GM21381 (cell line): ENCODE measurements at regions not wholly inside any gene's neighbourhood (a gene's known extent, or its start where the extent isn't known, plus 50 kb on each side); places are given as distances from the start of the nearest gene placed in this dataset.
A peak's percentile ranks its signal among the peaks of the same experiment; 100 is the strongest.

Source experiments
- ATAC-seq: cut with Tn5 transposase; IDR thresholded peaks from one replicate; pipeline ENCODE4 v1.9.1; 2021; ENCODE audit warnings: mild to moderate bottlenecking, moderate library complexity; ENCODE audit not compliant: unreplicated experiment

DNA sequence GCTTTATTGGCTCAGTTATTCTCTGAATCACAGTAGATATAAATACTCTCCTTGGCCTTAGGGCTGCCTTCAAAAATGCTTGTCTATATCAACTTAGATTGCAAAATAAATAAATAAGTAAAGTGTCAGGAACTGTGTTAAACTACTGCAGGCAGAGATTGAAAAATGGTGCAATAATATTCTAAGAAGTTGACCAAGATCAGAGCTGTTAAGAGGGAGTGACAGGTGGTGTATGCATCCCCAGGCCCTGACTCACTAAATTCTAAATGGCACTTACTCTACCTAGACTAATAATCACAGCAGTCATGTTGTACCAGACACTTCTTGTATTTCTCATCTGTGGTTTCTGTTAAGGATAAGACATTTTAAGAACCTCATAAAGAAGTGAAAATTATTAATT lies 235.1 kb upstream of the SPOCK3 start:
- no peak for ATAC-seq

DNA sequence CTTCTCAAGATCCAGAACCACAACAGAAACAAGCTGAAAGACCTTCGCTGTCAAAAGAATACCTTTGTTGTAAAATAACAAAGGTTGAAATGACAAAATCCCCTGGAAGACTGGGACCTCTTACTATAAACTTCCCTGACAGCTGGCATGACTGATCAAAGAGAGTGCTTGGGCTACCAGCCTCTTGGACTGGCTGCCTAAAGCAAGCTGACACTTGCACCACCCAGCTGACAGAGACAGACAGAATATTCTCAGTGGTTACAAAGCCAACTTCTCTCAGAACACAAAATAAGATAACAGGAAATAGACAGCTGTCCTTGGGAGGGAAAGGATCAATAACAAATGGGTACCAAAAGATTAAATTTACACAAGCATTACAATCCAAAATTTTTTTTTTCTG lies 241.7 kb upstream of the SPOCK3 start:
- ATAC-seq, result no peak

DNA sequence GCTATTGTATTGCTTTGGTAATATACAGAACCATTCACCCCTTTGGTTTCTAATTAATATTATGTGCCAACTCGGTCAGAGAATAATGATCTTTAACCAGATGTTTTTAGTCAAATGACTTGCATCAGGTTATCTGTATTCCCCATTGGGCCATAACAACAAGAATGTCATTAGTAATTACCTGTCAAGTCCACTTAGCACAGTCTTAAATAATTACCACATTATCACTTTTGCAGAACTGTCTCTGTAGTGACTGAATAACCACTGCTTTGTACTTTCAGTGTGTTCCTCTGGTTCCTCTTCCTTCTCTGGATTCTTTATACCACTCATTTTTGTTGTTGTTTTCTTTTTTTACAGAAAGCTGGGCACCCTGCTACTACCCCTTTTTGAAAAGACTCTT lies 257.7 kb upstream of the SPOCK3 start:
- no peak for ATAC-seq

DNA sequence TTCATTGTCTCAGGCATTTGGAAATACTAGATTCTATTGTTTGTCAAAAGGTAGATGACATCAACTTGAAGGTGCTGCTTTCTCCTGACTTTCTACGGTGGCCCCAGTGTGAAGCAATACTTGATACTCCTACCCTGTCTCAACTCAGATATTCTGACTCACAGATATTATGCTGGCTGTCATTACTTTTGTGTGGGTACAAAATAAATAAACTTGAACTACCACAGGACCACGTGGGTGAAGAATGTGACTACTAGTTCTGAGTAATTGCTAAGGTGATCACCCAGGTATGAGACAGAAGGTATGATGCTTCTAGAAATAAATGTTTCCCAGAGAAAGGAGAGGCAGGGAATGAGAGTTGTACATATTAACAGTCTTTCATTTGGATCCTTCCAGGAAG lies 275.3 kb upstream of the SPOCK3 start:
- no peak for ATAC-seq

DNA sequence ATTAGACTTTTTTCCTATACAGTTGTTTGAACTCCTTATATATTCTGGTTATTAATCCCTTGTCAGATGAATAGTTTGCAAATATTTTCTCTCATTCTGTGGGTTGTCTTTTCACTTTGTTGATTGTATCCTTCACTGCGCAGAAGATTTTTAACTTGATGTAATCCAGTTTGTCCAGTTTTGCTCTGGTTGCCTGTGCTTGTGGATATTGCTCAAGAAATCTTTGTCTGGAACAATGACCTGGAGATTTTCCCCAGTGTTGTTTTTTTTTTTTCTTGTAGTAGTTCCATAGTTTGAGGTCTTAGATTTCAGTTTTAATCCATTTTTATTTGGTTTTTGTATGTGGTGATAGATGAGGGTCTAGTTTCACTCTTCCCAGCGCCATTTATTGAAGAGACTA lies 289.8 kb upstream of the SPOCK3 start:
- ATAC-seq, result no peak

DNA sequence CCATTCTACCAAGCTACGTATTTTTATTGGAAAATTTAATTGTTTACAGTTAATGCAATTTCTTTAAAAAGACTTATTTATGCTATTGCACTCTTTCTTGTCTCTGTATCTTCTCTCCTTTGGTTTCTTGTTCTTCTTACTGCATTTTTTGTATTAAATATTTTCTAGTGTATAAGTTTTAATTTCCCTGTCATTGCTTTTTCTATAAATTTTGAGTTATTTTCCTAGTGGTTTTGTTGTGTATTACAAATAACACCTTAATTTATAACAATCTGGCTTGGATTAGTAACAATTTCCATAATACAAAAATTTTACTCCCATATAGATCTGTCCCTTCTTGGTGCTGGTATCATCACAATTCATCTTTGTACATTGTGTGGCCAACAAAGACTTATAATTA lies 303.5 kb upstream of the SPOCK3 start:
- no peak for ATAC-seq

DNA sequence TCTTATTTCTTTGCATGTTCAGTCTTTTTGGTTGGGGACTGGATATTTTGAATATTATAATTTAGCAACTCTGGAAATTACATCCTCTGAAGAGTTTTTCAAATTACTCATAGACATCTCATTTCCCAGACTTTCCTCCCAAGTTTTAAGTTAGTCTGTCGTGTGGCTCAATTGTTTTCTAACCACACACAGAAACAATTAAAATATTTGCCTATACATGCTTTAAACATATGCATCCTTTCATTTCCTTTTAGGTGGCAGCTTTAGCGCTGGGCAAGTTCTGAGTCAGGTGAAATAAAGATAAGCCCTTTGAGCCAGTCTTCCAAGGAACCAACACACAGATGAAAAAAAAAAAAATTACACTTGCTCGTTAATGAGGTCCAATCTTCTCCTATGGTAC lies 307.0 kb upstream of the SPOCK3 start:
- no peak for ATAC-seq

DNA sequence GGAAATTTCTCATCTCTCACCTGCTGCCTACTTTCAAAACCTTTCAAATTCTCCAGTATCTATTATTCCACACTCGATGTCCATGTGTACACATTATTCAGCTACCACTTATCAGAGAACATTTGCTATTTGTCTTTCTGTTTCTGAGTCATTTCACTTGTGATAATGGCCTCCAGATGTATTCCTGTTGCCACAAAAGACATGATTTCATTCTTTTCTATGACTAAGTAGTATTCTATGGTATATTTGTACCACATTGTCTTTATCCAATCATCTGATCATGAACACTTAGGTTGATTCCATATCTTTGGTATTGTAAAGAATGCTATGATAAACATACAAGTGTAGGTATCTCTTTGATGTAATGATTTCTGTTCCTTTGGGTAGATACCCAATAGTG lies 310.1 kb upstream of the SPOCK3 start:
- no peak for ATAC-seq

DNA sequence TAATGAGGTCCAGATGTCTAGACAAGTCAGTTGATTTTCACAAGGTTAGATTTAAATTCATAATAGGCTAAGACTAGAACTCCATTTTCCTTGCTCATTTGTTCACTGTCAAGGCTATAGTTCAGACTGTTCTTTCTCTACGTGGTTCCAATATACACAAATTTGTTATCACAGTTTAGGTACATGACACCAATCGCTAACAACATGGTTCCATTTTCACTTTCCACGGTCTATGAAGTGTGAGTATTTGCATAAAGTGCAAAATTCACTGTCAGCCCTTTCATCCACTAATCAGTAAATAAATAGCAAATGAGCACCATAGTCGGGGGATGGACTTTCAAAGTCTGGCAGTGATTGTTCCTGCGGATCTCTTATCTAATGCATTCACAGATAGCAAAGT lies 315.7 kb upstream of the SPOCK3 start:
- ATAC-seq, result no peak

DNA sequence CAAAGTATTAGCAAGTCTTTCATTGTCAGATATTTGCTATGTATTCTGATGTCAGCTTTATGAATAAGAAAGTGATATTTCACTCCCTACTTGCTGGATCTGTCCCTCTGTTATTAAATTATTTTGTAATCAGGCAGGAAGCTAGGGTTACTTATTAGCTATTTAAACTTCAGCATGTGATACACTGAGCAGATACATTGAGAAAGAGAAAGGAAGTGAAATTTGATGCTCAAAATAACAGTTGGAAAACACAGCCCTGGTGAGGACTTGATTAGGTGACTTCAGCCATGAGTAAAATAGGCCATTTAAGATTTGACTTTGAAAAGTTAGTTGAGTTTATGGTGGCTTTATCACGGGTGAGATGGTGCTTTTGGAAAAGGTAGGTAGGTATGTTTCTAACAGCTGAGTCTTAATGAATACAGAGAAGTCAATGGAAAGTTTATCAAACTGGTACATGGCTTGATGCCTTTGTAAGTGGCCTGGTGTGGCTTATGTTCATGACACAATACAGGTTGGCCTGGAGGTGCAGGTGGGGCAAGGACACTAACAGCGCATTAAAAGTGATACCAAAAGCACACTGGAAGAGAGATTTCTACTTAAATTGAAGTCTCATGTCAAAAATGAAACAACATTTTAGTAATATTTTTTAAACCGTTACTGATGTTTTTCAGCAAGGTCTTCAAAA lies 321.2 kb upstream of the SPOCK3 start:
- ATAC-seq, result peak; percentile 72

DNA sequence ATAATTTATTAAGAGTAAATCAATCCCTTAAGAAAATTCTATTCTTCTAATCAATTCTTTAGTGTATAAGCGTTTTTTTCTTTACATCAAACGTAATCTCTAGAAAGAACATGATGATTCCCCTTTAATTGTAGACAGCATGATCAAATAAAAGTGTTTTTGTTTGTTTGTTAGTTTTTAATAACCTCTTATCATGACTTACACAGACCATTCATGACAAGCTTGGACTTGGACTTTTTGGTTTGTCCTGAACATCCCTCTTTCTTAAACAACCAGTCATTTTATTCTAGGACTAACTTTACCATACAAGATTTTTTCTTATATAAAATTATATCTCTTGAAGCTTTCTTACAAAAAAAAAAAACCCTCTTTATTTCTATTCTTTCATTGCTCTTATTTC lies 344.6 kb upstream of the SPOCK3 start:
- no peak for ATAC-seq

DNA sequence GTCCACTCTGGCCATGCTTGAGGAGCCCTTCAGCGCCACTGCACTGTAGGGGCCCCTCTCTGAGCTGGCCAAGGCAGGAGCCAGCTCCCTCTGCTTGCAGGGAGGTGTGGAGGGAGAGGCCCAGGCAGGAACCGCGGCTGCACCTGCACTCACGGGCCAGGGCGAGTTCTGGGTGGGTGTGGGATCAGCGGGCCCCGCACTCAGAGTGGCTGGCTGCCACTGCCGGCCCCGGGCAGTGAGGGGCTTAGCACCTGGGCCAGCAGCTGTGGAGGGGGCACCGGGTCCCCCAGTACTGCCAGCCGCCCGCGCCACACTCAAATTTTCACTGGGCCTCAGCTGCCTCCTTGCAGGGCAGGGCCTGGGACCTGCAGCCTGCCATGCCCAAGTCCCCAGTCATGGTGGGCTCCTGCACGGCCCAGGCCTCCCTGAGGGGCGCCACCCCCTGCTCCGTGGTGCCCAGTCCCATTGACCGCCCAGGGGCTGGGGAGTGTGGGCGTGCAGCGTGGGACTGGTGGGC lies 347.2 kb upstream of the SPOCK3 start:
- ATAC-seq, result no peak

DNA sequence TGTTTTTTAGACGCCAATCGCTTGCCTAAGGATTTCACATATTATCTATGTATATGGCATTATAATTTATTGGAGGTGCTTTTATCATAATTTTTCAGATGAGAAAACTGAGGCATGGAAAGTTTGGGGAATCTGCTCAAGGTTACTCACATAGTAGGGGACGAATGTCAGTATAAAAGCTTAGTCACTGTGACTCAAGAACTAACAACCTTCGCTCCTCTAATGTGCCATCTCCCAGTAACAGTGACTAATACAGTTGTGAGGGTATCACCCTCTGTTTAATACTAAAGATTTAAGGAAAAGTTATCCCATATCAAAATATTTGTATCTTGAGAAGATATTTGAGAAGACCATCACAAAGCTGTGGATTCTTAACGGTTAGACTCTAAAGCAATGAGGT lies 353.1 kb upstream of the SPOCK3 start:
- no peak for ATAC-seq

DNA sequence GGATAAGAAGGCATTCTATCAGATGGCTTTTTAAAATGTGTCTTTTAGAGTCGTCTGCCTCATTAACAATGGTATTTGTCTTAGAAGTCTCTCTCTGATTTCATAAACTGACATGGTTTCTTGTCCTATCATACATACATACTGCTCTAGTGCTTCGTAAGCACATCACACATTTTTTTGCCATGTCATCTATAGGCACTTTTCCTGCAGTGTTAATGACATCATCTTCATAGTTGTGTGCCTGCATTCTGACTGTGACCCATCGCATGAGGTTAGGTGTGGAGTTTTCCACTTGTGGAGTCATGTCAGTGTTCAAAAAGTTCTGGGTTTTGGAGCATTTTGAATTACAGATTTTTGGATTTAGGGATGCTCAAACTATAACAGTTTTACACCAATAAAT lies 361.6 kb upstream of the SPOCK3 start:
- no peak for ATAC-seq

DNA sequence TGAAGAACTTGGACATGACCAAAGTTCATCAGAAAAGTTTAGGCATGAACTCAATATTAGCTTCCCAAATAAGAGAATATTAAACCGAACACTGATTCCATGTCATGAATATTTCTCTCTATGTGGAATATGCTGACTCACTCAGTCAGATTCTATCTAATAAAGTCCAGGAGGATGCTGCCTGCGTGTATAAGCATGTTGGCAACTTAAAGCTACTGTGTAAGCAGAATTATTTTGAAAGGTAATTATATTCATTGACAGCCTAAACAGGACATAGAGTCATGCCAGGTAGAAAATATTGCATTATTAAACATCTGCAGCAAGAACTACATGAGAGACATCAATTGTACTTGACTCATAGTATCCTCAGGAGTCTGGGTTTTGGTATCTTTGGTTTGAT lies 367.9 kb upstream of the SPOCK3 start:
- ATAC-seq, result no peak

DNA sequence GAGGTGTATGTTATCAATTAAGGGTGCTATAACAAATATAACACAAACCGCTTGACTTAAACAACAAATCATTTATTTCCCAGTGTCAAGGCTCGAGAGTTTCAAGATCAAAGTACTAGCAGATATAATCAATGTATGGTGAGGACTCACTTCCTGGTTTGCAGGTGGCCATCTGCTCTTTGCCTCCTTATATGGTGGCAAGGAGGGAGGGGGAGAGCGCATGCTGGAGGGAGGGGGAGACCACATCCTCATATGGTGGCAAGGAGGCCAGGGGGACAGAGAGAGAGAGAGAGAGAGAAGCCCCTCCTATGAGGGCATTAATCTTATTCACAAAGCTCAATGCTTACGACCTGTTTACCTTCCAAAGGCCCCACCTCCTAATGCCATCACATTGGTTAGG lies 372.3 kb upstream of the SPOCK3 start:
- no peak for ATAC-seq

DNA sequence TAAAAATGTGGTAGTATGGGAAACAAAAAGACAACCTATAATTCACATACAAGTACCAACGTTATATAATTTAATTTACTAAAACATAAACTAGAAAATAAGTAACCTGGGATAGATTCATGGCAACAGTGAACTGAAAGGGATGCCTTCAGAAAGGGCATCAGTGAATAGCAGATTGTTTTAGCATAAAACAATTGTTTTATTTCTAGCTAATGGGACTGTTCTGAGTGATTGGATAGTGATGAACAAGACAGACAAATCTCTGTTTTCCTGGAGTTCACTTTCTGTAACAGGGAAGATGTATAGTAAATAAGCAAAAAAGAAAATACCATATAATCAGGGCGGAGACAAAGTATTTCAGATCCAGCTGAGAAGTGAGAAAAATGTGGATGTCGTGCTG lies 379.1 kb upstream of the SPOCK3 start:
- ATAC-seq, result no peak

DNA sequence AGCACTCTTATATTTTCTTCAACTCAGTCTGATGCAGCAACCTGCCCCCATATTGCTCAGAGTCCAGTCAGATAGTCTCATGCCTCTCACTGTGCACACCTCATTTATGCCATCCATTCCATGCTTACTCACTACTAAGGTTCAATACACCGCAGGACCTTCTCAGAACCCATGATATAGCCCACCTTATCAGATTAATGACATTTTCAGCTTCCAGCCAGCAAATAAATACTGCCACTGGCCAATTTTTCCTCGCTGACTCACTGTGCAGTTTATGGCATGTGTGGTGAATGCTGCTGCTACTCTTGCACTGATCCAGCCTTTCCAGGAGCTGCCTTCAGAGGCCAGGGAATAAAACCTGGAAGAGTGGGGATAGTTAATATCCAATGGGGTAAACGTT lies 380.6 kb upstream of the SPOCK3 start:
- ATAC-seq, result no peak

DNA sequence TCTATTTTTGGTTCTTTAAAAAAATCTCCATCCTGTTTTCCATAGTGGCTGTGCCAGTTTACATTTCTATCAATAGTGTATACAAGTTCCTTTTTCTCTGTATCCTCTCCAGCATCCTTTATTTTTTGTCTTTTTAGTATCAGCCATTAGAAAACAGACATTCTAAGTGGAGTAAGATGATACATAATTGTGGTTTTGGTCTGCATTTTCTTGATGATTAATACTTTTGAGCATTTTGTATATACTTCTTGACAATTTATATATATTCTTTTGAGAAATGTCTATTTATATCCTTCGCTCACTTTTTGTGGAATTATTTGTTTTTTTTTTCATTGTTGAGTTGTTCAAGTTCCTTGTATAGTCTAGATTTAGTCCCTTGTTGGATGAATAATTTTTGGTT lies 382.2 kb upstream of the SPOCK3 start:
- no peak for ATAC-seq

DNA sequence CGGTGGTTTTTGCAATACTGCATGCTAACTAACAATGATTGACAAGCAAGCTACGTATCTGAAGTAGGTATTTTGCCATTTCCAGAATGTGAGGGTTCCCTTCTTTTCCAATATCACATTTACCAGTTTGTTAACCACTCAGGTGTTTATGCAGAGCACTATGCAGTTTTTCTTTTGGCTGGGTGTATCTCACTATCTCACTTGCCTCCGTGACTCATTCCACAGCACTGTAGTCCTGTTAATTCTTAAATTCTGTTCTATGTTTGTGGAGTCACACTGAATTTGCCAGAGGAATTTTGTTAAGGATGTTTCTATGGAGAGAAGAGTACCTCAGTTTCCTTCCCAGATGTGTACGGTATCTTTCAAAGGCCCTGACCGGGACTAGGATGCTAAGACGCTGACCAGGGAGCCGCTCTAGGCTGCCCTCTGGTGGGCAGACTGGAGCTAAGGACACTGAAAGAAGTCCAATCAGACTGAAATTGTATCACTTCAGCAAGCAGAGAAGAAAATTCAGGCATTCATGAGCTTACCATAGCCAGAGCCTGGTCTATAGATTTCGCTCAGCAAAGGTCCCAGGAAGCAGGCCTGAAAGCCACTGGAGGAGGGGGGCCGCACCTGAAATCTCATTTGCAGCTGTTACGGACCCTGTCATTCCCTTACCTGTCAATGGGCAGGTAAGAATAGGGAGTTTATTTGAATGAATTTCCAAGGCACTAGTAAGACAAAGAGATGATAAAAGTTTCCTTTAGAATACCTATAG lies 388.4 kb upstream of the SPOCK3 start:
- peak; percentile 97 for ATAC-seq

DNA sequence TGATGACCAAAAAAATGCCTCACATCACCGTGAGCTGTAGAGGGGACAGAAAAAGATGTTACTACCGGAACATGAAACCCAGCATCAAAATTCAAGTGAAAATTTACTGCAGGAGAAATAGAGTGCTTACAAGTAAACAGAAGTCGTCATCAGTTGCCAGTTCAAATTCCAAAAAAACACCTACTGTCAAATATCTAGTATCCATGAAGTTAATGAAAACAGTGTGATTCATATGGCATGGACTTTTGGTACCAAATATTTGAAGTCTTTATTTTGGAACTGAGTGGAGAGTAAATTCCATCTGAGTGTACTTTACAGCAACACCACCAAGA lies 388.9 kb upstream of the SPOCK3 start:
- ATAC-seq, result no peak

DNA sequence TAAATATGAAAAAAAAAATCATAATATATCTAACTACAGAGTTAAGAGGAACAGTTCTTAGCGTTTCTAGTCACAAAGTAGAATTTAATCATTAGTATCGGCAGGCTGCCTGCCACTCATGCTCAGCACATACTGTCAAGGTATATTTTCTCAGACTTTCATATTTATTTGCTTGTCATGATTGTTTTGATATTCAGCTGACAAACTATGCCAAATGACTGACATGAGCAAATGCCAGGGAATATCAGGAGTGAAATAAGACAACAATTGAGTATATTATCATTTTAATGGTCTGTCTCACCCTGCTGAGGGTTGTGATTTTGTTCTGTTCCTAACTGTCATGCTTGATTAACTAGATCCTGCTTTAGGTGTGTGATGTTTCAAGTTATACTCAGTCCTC lies 395.0 kb upstream of the SPOCK3 start:
- no peak for ATAC-seq

DNA sequence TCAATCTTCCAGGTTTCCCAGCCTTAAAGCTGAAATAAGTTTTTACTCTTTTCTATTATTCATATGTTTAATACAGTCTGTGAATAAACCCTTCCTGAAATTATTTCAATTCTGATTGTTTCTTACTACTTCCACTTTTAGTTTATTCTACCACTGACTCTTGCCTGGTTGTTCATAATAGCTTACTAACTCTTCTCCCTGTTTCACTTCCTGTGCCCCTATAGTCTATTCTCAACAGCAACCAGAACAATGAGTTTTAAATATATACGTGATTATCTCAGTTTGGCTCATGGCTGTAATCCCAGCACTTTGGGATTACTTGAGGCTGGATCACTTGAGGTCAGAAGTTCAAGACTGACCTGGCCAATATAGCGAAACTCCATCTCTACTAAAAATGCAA lies 408.0 kb upstream of the SPOCK3 start:
- ATAC-seq, result no peak
